ENCODE measurements at regions not wholly inside any gene's neighbourhood (a gene's known extent, or its start where the extent isn't known, plus 50 kb on each side); places are given as distances from the start of the nearest gene placed in this dataset. TPM values are rescaled to one million over a fixed set of nuclear protein-coding genes. Genes with fewer than 3 reads are reported as not detected.

DNA sequence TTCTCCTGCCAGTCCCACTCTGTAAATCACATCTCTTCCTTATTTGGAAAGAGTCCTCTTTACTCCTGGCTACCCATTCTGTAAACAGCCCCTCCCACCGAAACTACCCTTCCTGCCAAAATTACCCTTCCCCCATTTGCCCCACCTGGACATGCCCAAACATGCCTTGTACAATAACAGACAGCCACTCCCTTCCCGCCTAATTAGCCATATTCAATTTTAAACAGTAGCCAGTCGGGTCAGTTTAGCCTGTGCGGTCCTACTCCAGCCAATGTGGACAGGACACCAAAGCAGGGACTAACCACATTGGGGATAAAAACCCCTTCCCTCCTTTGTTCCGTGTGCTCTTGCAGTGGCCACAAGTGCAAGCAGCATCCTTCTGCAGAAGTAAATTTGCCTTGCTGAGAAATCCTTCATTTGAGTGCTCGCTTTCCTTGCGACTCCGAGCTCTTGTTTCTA is 56.3 kb upstream of the MAP10 start:
- TF ChIP-seq, protein P1, sequence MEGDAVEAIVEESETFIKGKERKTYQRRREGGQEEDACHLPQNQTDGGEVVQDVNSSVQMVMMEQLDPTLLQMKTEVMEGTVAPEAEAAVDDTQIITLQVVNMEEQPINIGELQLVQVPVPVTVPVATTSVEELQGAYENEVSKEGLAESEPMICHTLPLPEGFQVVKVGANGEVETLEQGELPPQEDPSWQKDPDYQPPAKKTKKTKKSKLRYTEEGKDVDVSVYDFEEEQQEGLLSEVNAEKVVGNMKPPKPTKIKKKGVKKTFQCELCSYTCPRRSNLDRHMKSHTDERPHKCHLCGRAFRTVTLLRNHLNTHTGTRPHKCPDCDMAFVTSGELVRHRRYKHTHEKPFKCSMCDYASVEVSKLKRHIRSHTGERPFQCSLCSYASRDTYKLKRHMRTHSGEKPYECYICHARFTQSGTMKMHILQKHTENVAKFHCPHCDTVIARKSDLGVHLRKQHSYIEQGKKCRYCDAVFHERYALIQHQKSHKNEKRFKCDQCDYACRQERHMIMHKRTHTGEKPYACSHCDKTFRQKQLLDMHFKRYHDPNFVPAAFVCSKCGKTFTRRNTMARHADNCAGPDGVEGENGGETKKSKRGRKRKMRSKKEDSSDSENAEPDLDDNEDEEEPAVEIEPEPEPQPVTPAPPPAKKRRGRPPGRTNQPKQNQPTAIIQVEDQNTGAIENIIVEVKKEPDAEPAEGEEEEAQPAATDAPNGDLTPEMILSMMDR (IDR thresholded peaks at IDR 0.05; ENCODE audit: insufficient read depth, low read length), result no peak
- H3K4me3 ChIP-seq (ENCODE audit: low read depth, low read length), result no peak overlapping the region
- no peak for DNase-seq (ENCODE audit: low read depth)

DNA sequence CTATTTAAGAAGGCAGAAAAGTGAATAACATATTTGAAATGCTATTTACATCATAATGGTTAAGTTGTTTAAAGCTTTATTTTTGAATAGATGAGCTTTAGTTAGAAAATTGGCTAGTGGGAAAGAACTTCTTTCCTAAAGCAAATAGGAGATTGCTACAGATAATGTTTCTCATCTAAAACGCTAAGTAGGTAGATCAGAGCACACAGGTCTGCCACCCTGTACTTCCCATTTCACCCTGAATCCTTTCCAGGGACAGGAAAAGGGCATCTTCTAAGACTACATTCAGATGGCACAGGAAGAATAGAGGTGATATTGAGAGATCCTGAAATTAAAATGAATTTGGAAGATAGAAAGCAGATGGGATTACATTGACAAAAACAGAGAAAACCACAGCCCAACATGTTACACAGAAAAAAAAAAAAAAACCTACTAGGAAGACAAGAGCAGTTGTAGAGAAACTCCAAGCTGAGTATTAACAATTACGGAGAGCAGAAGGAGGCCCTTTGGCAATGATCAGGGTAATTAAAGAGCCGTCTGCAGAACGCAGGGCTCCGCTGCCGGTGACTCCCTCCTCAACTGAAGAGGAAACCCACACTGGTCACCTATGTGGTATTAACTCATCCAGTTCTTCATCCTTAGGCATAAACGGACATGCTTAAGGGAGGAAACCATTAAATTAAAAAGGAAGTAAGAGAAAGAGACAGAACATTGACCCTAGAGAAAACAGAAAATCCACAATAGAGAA is 53.6 kb upstream of the MAP10 start:
- no peak for DNase-seq (ENCODE audit: low read depth)
- no peak overlapping the region for H3K4me3 ChIP-seq (ENCODE audit: low read depth, low read length)
- TF ChIP-seq, protein P1 (IDR thresholded peaks at IDR 0.05; ENCODE audit: insufficient read depth, low read length), result no peak

DNA sequence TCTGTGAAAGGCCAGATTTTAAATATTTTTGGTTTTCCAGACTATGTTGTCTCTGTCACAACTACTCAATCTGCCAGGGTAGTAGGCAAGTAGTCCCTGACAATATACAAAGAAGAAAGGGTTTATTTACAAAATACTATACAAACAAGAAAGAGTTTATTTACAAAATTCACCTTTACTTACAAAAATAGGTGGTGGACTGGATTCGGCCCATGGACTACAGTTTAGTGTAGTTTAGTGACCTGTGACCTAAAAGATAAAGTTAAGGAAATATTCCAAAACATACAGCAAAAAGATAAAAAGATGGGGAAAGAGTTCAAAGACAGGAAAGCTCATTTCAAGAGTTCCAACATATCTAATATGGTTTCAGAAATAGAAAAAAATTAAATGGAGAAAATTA is 52.9 kb upstream of the MAP10 start:
- DNase-seq (ENCODE audit: low read depth), result no peak
- TF ChIP-seq, protein P1 (IDR thresholded peaks at IDR 0.05; ENCODE audit: insufficient read depth, low read length), result no peak
- no peak overlapping the region for H3K4me3 ChIP-seq (ENCODE audit: low read depth, low read length)

DNA sequence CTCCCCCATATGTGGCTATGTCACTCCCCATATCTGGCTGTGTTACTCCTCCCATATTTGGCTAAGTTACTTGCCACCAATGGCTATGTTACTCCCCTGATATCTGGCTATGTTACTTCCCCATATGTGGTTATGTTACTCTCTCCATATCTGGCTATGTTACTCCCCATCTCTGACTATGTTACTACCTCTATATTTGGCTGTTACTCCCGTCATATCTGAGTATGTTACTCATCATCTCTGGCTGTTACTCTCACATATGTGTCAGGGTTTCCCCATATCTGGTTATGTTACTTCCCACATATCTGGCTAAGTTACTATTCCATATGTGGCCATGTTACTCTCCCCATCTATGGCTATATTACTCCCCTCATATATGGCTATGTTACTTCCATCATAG is 50.3 kb upstream of the MAP10 start:
- TF ChIP-seq, protein P1 (IDR thresholded peaks at IDR 0.05; ENCODE audit: insufficient read depth, low read length), result no peak
- no peak for DNase-seq (ENCODE audit: low read depth)
- no peak overlapping the region for H3K4me3 ChIP-seq (ENCODE audit: low read depth, low read length)

Small RNA genes in the stretch of these regions (small RNA-seq; reads per million reads assigned to genes)
- gene RNU6-1211P, result not detected

Data from fibroblast of the aortic adventitia (primary cell).